ENCODE measurements at regions not wholly inside any gene's neighbourhood (a gene's known extent, or its start where the extent isn't known, plus 50 kb on each side); places are given as distances from the start of the nearest gene placed in this dataset.
A peak's percentile ranks its signal among the peaks of the same experiment; 100 is the strongest.

- DNase-seq = no peak
Measured at GRCh38 chr22:48397531-48398180, 1430.0 kb downstream of the BRD1 start.

DNA sequence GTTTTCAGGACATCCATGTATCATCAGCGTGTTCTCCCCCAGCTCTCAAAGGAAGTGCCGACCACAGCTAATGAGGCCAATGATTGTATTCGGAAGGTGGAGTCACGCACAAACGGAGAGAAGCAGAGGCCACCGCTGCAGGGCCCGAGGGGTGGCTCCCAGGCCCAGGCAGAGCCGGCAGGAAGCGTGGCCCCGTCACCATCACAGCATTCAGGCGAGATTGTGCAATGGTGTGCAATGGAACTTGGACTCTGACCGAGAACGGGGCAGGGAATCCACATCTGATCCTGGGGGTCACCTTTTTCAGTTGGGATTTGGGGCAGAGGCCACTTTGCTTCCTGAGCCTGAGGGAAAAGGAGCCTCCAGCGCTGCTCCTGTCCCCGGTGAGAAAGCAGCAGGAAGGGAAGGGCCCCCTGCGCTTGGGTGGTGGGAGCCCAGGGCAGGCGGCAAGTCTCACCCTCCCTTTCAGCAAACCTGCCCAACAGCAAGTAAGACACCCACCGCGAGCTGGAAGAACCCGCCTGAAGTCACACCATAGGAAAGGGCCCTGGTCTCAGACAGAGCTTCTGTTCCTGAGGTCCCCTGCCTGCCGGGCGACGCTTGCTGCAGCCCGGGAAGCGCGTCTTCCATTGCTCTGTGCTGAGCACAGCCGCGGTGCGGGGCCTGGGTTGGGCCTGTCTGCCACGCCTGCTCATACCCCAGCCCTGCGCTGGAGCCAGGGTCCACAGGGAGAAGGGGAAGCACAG lies 1430.7 kb downstream of the BRD1 start:
- DNase-seq = no peak

- DNase-seq = no peak
Measured at GRCh38 chr22:48396091-48396784, 1431.4 kb downstream of the BRD1 start.

GRCh38 chr22:48395201-48395600 lies 1432.5 kb downstream of the BRD1 start:
- DNase-seq = no peak

DNA sequence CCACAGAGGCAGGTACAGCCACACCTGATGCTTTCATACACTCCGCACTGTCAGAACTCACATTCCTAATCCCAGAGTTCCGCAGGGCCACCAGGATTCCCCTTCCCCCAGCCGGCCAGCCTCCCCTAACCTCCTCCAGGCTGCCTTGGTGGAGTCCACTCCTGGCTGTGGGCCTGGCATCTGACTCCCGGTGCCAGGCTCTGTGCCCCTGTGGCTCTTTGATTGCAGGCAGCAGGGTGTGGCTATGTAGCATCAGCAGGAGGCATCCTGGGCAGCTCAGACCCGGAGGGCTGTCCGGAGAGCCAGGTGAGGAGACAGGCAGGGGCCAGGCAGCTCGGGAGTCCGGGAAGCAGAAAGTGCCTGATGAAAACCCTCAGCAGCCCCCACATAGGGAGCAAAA lies 1432.9 kb downstream of the BRD1 start:
- DNase-seq = no peak

GRCh38 chr22:48393885-48394284 lies 1433.8 kb downstream of the BRD1 start:
- DNase-seq = no peak

DNA sequence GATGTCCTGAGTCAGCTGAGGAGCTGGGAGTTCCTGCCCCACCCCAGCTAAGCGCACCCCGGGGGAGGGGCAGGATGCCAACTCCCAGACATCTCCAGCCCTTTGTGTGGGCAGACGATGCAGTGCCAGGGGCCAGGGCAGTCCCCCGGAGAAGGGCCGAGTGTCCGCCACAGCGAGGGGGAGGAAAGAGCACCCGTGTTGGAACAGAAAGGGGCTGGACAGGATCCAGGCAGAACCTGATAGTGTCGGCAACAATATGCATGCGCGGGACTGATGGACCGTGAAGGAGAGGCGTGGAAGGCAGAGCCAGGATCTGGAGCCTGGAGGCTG lies 1434.7 kb downstream of the BRD1 start:
- DNase-seq = no peak

- DNase-seq = no peak
Measured at GRCh38 chr22:48391820-48392219, 1435.9 kb downstream of the BRD1 start.

DNA sequence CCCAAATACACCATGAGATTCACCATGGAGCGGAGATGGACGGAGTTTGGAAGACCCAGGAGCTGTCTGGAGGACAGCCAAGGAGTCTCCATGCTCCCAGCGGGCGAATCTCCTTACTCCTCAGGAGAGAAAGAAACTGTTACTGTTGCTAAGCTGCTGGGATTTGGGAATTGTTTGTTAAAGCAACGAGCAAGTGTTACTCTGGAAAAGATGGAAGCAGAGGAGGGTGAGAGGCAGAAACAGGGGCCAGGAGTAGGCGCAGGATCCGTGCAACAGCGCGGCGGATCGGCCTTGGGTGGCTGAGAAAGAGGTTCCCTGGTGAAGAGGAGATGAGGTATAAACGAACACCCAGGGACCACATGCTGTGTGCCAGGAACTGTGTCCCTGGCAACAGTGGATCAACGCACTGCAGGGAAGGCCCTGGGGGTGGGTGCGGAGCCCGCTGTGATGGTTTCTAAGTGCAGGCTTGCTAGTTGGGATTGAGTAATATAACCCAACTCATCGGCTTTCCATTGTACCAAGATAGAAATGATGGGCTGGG lies 1436.4 kb downstream of the BRD1 start:
- peak; percentile 34 for DNase-seq

GRCh38 chr22:48389916-48390315 lies 1437.8 kb downstream of the BRD1 start:
- DNase-seq = no peak

DNA sequence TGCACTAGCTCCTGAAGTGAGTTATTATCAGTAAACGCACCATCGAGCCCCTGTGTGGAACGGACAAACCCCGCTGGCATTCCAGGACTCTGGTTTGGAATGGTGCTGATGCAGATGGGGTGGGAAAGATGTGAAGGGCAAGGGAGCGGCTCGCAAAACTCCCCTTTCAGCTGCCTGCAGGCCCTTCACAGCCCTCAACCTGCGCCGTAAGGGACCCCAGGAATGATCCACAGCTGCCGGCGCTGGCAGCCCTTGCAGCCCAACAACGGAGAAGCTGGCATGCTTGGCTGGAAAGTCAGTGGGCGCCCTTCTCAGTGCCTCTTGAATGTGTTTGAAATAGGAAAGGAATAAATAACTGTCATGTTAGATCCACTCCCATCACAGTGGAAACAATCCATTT lies 1445.5 kb downstream of the BRD1 start:
- DNase-seq = no peak

- DNase-seq = no peak
Measured at GRCh38 chr22:48380016-48380665, 1447.5 kb downstream of the BRD1 start.

- no peak for DNase-seq
Measured at GRCh38 chr22:48379371-48379770, 1448.3 kb downstream of the BRD1 start.

DNA sequence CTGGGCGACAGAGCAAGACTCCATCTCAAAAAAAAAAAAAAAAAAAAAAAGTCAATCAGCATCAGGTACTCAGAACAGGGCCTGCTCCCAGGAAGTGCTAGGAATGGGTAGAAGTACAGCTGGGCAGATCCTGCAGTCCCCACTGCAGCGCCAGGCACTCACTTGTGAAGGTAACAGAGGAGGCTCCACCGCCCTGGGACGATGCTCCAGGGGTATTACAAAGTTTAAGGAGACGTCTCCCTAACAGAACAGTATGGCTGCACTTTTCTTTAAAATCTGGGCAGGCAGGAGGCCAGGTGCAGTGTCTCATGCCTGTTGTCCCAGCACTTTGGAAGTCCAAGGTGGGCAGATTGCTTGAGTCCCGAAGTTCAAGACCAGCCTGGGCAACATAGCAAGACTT lies 1449.0 kb downstream of the BRD1 start:
- DNase-seq = no peak

- no peak for DNase-seq
Measured at GRCh38 chr22:48376936-48377712, 1450.5 kb downstream of the BRD1 start.

- no peak for DNase-seq
Measured at GRCh38 chr22:48376428-48376827, 1451.2 kb downstream of the BRD1 start.

DNA sequence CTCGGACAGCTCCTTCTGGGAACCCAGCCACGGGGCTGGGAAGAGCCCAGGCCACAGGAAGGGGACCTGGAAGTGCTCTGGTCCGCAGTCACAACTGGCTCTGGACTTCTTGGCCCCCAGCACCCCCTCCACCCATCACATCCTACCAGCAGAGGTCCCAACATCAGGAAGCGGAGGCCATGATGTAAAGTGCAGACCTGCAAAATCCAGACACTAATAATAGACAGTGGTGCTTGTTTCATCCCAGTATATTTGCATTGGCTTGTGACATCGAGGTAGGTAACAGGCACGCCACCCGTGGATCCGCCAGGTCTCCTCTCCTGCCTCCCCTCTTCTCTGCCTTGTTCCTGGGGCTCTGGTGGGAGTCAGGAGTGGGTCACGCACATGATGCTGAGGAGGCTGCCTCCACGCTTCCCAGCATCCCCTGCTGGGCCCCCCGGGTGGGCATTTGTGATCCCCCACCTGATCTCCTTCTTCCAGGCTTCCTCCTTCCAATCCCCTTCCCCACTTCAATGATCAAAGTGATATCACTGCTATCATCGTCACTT lies 1454.0 kb downstream of the BRD1 start:
- DNase-seq = no peak

DNA sequence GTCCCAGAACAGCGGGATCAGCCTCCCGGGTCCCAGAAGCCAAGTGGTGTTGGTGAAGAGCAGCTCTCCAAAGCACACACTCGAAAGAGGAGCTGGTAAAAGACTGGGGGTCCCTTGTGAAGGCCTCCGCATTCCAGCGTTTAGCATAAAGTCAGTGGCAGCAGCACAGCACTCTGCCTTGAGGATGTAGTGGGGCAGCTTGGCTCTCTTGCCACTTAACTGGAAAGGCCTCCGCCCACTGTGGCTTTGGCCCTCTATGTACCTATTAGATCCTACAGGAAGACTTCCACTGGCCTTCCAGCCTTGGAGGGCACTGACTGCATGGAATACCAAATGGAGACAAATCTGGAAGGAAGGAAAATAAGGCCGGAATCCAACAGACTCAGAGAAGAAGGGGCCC lies 1455.3 kb downstream of the BRD1 start:
- DNase-seq = no peak

- DNase-seq = no peak
Measured at GRCh38 chr22:48371391-48371790, 1456.3 kb downstream of the BRD1 start.

DNA sequence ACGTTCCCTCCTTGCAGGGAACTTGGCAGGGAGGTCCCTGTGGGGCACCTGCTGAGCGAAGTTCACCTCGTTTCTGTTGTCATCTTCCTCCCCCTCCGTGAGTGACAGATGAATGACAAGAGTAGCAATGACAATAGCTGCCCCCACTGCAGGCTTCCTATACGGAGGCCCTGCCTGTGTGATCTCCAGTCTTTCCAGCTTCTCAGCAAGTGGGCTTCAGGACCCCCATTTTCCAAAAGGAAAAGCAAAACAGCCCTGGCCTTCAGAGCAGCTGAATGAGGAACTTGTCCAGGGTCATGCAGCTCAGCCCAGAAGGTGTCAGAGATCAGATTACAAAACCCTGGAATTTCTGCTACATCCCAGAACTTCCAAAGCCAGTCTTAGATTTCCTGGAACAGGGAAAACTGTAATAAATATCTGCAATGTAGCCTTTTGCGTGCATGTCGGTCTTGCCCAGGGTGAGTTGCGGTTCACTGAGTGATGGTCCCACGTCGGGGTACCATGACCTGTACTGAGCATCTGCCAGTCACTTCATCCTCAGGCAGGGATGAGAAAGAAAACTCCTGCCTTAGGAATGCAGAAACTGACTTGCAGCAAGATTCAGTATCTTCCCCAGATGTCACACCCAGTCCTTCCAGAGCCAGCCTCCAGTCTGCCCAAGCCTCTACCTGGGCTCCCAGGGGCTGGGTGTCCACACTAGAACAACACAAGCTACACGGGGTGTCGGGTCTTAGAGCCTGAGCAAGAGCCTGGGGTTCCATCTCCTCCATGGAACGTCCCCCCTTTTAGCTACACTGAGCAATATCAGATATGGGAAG lies 1457.0 kb downstream of the BRD1 start:
- no peak for DNase-seq

DNA sequence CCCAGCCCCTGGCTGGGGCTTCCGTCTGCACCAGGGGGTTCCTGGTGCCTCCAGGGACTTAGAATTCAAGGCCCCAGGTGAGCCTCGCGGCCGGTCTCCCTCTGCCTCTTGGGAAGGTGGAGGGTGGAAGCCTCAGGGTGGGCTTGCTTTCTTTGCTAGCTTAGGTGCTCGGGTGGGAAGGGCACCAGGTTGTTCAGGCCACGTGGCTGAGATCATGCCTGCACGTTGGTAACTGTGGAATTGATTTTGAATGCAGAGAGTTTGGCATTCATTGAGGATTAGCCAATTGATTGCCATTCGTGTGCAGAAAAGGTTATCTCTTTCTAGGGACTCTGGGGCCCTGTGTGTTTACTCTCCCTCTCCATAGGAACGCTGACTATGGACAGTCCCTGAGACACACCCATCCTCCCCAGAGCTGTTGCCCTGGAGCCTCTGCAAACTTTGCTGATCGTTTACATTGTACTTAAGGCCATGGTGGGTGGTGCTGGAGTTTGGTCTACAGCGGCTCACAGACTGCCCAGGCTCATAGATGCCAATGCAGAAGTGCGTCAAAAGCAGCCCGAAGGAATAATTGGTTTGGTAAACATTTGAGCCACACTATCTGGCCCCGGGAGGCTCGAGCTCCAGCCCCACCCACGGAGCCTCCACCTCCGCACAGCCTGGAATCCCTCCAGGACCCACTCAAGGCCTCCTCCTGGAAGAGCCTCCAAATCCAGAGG lies 1457.7 kb downstream of the BRD1 start:
- no peak for DNase-seq
